Ovary (tissue), 3 donors: ENCODE measurements at regions not wholly inside any gene's neighbourhood (a gene's known extent, or its start where the extent isn't known, plus 50 kb on each side); places are given as distances from the start of the nearest gene placed in this dataset.

Experiments
- CTCF ChIP-seq, 3 donors: fragments of 450-650 bp in 2 of 3; fragments of 200-600 bp in 1 of 3; IDR thresholded peaks; one replicate each; pipeline versions ENCODE4 v1.5.1 to v1.8.0; 2016 to 2022; ENCODE audit warnings: antibody characterized with exemption in 3 of 3, mild to moderate bottlenecking in 1 of 3
- EP300 ChIP-seq: sonication (generic); formaldehyde crosslinking; IDR thresholded peaks from one replicate; pipeline ENCODE4 v1.6.1; 2017; ENCODE audit warnings: antibody characterized with exemption
- POLR2A ChIP-seq: fragments of 450-650 bp; IDR thresholded peaks from one replicate; pipeline ENCODE4 v1.6.1; 2017; ENCODE audit warnings: antibody characterized with exemption, mild to moderate bottlenecking, moderate library complexity
- donor health status: DM: no; HTN: no; CAD: no.

DNA sequence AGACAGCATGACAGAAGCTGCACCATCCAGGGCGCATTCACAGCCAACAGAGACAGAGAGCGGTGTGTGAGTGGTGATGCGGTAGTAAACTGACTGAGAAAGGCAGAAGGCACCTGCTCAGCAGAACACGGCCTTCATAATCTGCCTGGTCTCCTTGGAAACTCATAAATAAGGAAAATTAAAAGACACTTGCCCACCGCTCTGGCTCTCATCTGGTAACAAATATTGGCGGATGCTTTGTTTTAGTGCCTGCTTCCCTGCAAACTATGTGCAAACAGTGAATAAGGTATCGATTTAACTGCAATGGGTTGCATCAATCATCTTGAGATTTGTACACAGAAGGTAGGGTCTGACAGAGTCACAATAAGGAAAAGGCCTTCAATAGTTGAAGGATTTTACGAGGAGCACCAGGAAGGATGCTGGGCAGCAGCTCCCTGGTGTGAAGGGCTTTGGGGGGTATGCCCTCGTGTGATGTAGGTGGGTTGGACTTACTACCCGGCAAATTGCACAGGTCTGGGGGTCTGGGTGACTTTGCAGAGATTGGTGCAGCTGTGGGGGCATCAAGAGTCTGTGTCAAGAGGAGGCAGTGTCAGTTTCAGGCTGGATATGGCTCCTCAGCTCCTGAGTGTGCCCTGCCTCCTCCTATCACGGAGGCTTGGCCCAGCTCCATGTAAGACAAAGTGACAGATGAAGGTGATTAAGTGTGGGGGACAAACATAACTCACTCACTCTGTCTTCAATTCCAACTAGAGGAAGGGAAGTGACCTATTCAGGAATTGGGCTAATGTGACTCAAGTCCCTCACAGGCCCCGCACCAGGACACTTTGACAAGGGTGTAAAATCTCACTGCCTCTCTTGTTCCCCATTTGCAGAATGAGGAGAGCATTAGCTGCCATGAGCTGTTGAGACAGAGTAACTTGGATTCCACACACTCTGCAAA, 166.7 kb downstream of the ICE1 start:
- TF ChIP-seq CTCF (IDR thresholded peaks at IDR 0.05) (no peak), POLR2A (no peak), EP300 (no peak)
